ENCODE measurements at regions not wholly inside any gene's neighbourhood (a gene's known extent, or its start where the extent isn't known, plus 50 kb on each side); places are given as distances from the start of the nearest gene placed in this dataset.

DNA sequence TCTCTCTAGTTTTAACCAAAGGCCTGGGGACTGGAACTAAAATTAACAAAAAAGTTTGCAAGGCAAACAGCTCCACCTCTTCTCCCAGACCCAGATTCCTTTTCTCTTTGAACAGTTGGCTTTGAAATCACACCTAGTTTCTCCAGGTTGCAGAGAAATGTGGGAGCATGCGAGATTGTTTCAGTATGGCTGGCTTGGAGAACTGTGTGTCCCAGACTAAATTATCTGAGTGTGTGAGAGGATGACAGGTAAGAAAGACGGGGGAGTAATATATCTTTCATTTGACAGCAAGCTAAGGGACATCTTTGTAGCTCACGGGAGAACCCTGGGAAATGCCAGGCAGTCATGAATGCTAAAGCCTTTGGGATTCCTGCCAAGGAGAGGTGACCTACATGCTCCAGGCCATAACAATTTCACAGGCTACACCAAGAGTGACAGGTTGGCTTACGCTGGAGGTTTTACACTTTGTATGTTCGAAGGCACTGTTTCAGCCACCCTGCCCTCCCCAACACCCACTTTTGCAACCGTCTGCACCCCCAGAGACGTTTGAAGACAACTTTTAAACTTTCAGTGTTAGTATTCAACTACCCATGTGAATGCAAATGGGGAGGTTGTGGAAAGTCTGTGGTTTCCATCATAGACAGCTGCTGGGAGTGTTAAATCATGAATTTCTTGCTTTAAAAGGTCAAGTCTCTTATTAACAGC, 109.3 kb upstream of the SNX19 start:
- ChIA-PET POLR2A (no interaction called here), CTCF (interaction anchor here (0.7 to 7.0 kb wide), 26 partner anchors 8 to 653 kb away, joined by 3 to 58 read pairs (median 5); no protein-coding TSS in a partner anchor)
- TF ChIP-seq CTCF (IDR thresholded peaks at IDR 0.05; ENCODE audit: insufficient read depth, low read length, missing control alignments) = no peak
- DNase-seq (ENCODE audit: low read depth, low spot score) = no peak
- no peak overlapping the region for H3K4me3 ChIP-seq (ENCODE audit: low read depth, low read length)

DNA sequence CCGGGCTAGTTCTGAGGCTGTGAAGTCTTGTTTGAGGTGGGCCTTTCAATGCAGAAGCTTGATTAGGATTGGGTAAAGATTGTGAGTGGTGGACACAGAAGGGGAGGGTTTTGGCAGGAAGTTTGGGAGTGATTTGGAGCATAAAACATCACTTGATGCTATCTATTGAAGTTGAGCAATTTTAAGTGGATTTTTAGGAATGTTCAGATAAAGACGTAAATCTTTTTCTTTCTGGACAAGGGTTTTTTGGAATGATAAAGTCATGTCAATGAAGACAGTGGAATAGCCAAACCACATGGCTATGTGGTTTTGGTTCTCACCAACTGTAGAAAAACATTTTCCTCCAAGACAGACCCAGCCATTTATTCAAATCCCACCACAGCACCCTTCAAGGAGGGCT, 111.2 kb upstream of the SNX19 start:
- TF ChIP-seq CTCF (IDR thresholded peaks at IDR 0.05; ENCODE audit: insufficient read depth, low read length, missing control alignments) = no peak
- ChIA-PET POLR2A (no interaction called here), CTCF (interaction anchor here (4.2 to 7.0 kb wide), 2 partner anchors 190 to 647 kb away, joined by 32 to 58 read pairs; no protein-coding TSS in a partner anchor)
- DNase-seq (ENCODE audit: low read depth, low spot score) = no peak
- no peak overlapping the region for H3K4me3 ChIP-seq (ENCODE audit: low read depth, low read length)

DNA sequence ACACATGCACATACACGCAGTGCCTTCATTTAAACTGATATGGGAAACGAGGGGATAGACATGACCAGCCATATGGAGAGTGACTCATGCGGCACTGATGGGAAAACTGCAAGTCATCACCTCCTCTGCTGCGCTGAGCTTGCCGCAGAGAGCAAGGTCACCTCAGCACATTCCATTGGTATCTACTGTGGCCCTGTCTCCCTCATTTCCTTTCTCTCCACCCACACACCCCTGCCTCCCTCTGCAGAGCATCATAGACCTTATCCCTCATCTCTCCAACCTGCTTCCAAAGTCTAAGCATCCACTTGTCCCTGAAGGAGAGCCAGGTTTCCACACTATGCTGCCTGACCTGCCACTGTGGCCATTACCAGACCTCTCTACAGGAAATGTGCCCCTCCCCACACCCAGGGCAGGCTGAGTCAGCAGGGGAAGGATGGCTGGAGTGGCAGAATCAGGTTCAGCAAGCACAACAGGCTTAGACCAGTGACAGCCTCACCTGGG, 116.9 kb upstream of the SNX19 start:
- peak; percentile 80 for DNase-seq (ENCODE audit: low read depth, low spot score)
- H3K4me3 ChIP-seq (ENCODE audit: low read depth, low read length) = no peak overlapping the region; the same call in 1 of the 2 replicates
- ChIA-PET CTCF (interaction anchor here (0.9 to 4.1 kb wide), 2 partner anchors 8 to 170 kb away, joined by 3 to 18 read pairs; no protein-coding TSS in a partner anchor), POLR2A (interaction anchor here (0.7 to 1.1 kb wide), 3 partner anchors 109 to 547 kb away, joined by 3 read pairs; no protein-coding TSS in a partner anchor)
- TF ChIP-seq CTCF (IDR thresholded peaks at IDR 0.05; ENCODE audit: insufficient read depth, low read length, missing control alignments) = no peak

GRCh38 chr11:131036514-131036913, 120.2 kb upstream of the SNX19 start:
- no peak for DNase-seq (ENCODE audit: low read depth, low spot score)
- TF ChIP-seq CTCF (IDR thresholded peaks at IDR 0.05; ENCODE audit: insufficient read depth, low read length, missing control alignments) = no peak
- CTCF ChIA-PET = interaction anchor here (0.6 to 4.1 kb wide), 9 partner anchors 10 to 658 kb away, joined by 3 to 18 read pairs (median 3); partner anchors contain the start of gene SNX19
- POLR2A ChIA-PET = no interaction called here
- no peak overlapping the region for H3K4me3 ChIP-seq (ENCODE audit: low read depth, low read length)

DNA sequence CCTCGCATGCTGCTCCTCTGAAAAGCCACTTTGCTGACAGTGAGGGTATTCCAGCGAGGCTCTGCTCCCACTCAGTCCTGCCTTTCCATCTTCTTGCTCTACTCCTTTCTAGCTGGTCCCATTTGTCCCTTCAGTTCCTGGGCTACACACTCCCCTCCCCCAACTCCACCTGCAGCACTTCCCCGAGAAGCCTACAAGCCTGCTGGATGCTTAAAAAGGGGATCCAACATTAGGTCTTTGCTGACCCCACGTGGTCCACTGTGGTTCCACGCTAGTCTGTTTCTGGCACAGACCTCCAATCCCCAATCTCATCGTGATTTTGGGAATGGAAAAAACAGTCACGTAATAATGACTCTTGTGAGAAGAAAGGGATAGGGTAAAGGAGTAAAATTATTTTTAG, 121.6 kb upstream of the SNX19 start:
- H3K4me3 ChIP-seq (ENCODE audit: low read depth, low read length) = no peak overlapping the region
- no peak for DNase-seq (ENCODE audit: low read depth, low spot score)
- ChIA-PET POLR2A (no interaction called here), CTCF (interaction anchor here (1.4 kb wide), 1 partner anchor 16 kb away, joined by 4 read pairs; no protein-coding TSS in a partner anchor)
- TF ChIP-seq CTCF (IDR thresholded peaks at IDR 0.05; ENCODE audit: insufficient read depth, low read length, missing control alignments) = no peak

DNA sequence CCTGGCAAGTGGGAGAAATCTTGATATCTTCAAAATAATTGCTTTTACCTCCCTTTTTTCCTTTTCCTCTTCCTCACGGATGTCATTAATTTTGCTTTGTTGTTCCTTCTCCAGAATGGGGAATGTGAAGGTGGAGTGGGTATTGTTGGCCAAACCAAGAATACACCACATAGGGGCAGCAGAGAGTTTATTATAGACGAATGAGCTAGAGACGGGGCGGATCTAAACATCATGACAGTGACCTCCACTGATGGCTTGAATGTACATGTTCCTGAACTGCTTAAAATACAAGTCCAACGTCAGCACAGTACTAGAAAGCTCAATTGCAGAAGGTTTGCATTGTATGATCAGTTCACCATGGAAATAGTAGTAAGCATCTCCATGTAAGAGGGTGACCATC, 122.3 kb upstream of the SNX19 start:
- TF ChIP-seq CTCF (IDR thresholded peaks at IDR 0.05; ENCODE audit: insufficient read depth, low read length, missing control alignments) = no peak
- CTCF ChIA-PET = interaction anchor here (0.7 to 1.4 kb wide), 6 partner anchors 10 to 636 kb away, joined by 3 to 8 read pairs (median 4); no protein-coding TSS in a partner anchor
- no peak overlapping the region for H3K4me3 ChIP-seq (ENCODE audit: low read depth, low read length)
- POLR2A ChIA-PET = no interaction called here
- DNase-seq (ENCODE audit: low read depth, low spot score) = no peak
